ENCODE measurements at regions not wholly inside any gene's neighbourhood (a gene's known extent, or its start where the extent isn't known, plus 50 kb on each side); places are given as distances from the start of the nearest gene placed in this dataset.

DNA sequence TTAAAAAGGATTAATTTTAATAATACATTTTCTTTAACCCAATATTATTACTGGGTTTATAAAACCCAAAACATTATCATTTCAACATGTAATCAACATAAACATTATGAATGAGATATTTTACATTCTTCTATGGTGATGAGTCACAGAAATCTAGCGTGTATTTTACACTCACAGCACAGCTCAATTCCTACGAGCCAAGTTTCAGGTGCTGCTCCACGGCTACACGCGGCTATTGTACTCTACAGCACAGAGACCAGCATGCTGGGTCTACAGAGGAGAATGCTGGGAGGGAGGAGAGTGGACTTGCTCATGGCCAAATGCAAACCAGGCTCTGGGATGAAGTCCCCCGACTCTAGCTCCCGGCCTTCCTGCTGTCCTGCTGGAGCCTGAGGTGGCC, 72.0 kb upstream of the LMO1 start:
- H3K36me3 ChIP-seq: no peaks in the 10 kb centered on the region
- H3K4me3 ChIP-seq: no peak overlapping the region
- no peak overlapping the region for H3K27ac ChIP-seq
- no peaks in the 10 kb centered on the region for H3K9me3 ChIP-seq
- H3K4me1 ChIP-seq: no peaks in the 10 kb centered on the region
- no peak for DNase-seq (ENCODE audit: low spot score)
- no peak for TF ChIP-seq CTCF (IDR thresholded peaks at IDR 0.05)
- H3K27me3 ChIP-seq: no peaks in the 10 kb centered on the region

DNA sequence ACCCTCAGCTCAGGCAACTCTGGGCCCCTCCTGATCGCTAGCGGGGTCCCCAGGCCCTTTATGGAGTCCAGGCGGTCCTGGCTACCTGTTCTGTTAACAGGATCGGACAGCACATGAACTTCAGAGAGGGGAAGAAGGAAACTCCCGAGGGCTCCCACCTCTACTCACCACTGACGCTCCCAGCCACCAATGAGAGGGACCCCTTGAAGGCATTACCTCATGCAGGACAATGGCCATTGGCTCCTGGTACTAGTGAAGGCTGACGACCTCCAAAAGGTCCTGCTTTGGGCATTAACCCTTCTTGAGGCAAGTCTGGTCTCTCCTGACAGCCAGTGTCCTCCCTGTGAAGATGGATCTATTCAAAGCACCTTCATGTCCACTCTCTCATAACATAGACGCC, 71.5 kb upstream of the LMO1 start:
- Histone ChIP-seq H3K27ac (no peak overlapping the region), H3K36me3 (no peaks in the 10 kb centered on the region), H3K4me3 (no peak overlapping the region), H3K4me1 (peaks cover 0 to 3% of the 10 kb centered on the region in 2 donors), H3K27me3 (no peaks in the 10 kb centered on the region), H3K9me3 (no peaks in the 10 kb centered on the region)
- no peak for TF ChIP-seq CTCF (IDR thresholded peaks at IDR 0.05)
- DNase-seq (ENCODE audit: low spot score): no peak

DNA sequence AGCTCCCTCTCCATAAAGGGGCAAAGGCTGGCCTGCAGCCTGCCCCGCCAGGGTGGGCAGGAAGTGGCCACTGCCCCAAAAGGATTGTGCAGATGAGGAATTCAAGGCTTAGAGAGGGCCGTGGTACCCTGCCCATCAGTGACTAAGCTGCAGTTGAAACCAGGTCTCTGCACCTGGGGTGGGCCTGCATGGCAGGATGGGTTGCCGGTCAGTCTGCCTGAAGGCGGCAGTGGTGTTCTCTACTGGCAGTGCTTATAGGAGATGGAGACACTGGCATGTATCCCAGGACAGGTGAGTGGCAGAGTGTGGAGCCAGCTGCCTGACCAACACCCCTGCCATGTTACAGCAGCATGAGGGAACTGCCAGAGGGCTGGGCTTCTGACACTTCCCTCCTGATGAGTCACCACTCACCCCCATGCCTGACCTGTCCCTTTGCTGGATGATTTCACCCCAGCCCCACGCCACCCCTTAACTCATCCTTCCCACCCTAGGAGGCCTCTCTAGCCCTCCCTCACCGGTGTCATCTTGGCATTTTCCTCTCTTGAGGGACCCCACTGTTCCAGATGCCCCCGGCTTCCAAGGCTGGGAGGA, 70.2 kb upstream of the LMO1 start:
- H3K27me3 ChIP-seq: no peaks in the 10 kb centered on the region
- no peak for DNase-seq (ENCODE audit: low spot score)
- H3K9me3 ChIP-seq: no peaks in the 10 kb centered on the region
- H3K27ac ChIP-seq: no peak overlapping the region
- H3K4me3 ChIP-seq: no peak overlapping the region
- no peaks in the 10 kb centered on the region for H3K36me3 ChIP-seq
- no peak for TF ChIP-seq CTCF (IDR thresholded peaks at IDR 0.05)
- H3K4me1 ChIP-seq: peaks cover 0 to 15% of the 10 kb centered on the region in 2 donors

DNA sequence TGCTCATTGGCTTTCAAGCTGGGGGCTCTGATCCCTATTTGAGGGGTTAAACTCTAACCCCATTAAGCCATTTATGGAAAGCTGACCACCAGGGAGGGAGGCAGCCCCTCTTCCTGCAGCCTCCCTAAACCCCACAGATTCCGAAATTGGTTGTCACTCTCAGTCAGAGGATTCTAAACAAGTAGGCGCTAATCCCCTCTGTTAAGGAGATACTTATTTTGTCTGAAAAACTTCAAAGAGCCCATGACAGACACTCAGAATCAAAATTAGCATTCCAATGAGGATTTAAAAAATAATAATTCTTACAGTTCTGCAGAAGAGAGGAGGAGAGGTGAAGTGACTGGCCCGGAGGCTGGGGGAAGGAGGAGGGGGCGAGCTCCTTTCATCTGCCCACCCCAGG, 69.7 kb upstream of the LMO1 start:
- Histone ChIP-seq H3K4me1 (peaks cover 0 to 15% of the 10 kb centered on the region in 2 donors), H3K9me3 (no peaks in the 10 kb centered on the region), H3K27ac (no peak overlapping the region), H3K27me3 (no peaks in the 10 kb centered on the region), H3K4me3 (no peak overlapping the region), H3K36me3 (no peaks in the 10 kb centered on the region)
- DNase-seq (ENCODE audit: low spot score): no peak
- no peak for TF ChIP-seq CTCF (IDR thresholded peaks at IDR 0.05)

GRCh38 chr11:8332891-8333290, 69.2 kb upstream of the LMO1 start:
- Histone ChIP-seq H3K4me3 (no peak overlapping the region), H3K36me3 (no peaks in the 10 kb centered on the region), H3K4me1 (peaks cover 0 to 15% of the 10 kb centered on the region in 2 donors), H3K27ac (no peak overlapping the region), H3K9me3 (no peaks in the 10 kb centered on the region), H3K27me3 (no peaks in the 10 kb centered on the region)
- no peak for TF ChIP-seq CTCF (IDR thresholded peaks at IDR 0.05)
- no peak for DNase-seq (ENCODE audit: low spot score)

DNA sequence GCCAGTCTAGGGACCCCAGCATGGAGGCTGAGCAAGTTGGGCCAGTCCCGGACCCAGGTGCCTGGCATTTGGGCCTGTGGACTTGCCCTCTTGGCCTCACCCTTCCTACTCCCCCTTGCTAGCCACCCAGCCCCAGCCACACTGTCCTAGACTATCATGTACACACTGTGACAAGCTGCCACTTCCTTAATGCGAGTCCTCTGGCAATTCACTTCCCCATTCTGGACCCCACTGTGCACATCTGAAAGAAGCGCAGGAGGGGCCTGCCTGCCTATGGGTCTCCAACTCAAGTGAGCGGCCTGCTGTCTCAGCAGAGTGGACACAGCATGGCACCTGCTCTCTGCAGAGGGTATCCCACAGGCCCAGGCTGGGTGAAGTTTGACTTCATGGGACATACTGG, 68.5 kb upstream of the LMO1 start:
- no peaks in the 10 kb centered on the region for H3K36me3 ChIP-seq
- no peak for TF ChIP-seq CTCF (IDR thresholded peaks at IDR 0.05)
- no peak overlapping the region for H3K4me3 ChIP-seq
- H3K27ac ChIP-seq: no peak overlapping the region
- DNase-seq (ENCODE audit: low spot score): no peak
- peaks cover 0 to 15% of the 10 kb centered on the region in 2 donors for H3K4me1 ChIP-seq
- H3K27me3 ChIP-seq: no peaks in the 10 kb centered on the region
- no peaks in the 10 kb centered on the region for H3K9me3 ChIP-seq

All from right atrium auricular region (tissue), 2 donors.